ENCODE measurements at regions not wholly inside any gene's neighbourhood (a gene's known extent, or its start where the extent isn't known, plus 50 kb on each side); places are given as distances from the start of the nearest gene placed in this dataset.

DNA sequence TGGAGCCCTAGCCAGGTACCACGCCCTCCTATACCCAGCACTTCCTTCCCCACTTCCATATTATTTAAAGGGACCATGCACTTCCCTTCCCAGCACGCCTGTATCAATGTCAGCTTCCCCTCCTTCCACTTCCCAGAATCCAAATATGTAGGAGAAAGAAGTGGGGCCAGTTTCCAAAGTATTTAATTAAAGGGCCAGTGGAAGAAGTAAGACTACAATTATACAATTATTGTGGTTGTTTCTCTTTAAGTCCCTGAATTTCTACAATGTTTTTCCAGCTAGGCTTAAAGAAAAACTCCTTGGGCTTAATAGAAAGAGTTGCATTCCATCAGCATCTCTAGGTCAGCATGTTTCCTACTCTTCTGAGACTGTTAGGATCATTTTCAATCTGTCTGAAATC lies 515.8 kb downstream of the PREX1 start:
- TF ChIP-seq, protein P1, sequence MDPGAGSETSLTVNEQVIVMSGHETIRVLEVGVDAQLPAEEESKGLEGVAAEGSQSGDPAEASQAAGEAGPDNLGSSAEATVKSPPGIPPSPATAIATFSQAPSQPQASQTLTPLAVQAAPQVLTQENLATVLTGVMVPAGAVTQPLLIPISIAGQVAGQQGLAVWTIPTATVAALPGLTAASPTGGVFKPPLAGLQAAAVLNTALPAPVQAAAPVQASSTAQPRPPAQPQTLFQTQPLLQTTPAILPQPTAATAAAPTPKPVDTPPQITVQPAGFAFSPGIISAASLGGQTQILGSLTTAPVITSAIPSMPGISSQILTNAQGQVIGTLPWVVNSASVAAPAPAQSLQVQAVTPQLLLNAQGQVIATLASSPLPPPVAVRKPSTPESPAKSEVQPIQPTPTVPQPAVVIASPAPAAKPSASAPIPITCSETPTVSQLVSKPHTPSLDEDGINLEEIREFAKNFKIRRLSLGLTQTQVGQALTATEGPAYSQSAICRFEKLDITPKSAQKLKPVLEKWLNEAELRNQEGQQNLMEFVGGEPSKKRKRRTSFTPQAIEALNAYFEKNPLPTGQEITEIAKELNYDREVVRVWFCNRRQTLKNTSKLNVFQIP (CRISPR knock-in tag; IDR thresholded peaks at IDR 0.05; ENCODE audit: borderline replicate concordance, low read depth) = no peak
- TF ChIP-seq ZNF8 (CRISPR knock-in tag; IDR thresholded peaks at IDR 0.05) = no peak
- TF ChIP-seq GLIS3 (CRISPR knock-in tag; IDR thresholded peaks at IDR 0.05) = no peak
- no peak for TF ChIP-seq ARNTL (CRISPR knock-in tag; IDR thresholded peaks at IDR 0.05; ENCODE audit: borderline replicate concordance, low read depth)
- TF ChIP-seq RARB (CRISPR knock-in tag; IDR thresholded peaks at IDR 0.05) = no peak
- no peak for TF ChIP-seq ZNF70 (CRISPR knock-in tag; IDR thresholded peaks at IDR 0.05)
- no peak for TF ChIP-seq TSHZ2 (CRISPR knock-in tag; IDR thresholded peaks at IDR 0.05)
- no peak for ATAC-seq

- TF ChIP-seq PPARA (CRISPR knock-in tag; IDR thresholded peaks at IDR 0.05; ENCODE audit: borderline replicate concordance) (no peak), ZNF8 (CRISPR knock-in tag; IDR thresholded peaks at IDR 0.05) (no peak), ZNF565 (CRISPR knock-in tag; conservative IDR thresholded peaks at IDR 0.05; ENCODE audit: low read depth) (no peak), SNAI2 (CRISPR knock-in tag; IDR thresholded peaks at IDR 0.05) (no peak), TOX (CRISPR knock-in tag; IDR thresholded peaks at IDR 0.05; ENCODE audit: borderline replicate concordance) (no peak), CSDC2 (CRISPR knock-in tag; IDR thresholded peaks at IDR 0.05) (no peak), ZFP30 (CRISPR knock-in tag; IDR thresholded peaks at IDR 0.05) (no peak), ZNF70 (CRISPR knock-in tag; IDR thresholded peaks at IDR 0.05) (no peak), CSRNP3 (CRISPR knock-in tag; IDR thresholded peaks at IDR 0.05) (no peak)
Observed at GRCh38 chr20:48310305-48310704, 517.5 kb downstream of the PREX1 start.

DNA sequence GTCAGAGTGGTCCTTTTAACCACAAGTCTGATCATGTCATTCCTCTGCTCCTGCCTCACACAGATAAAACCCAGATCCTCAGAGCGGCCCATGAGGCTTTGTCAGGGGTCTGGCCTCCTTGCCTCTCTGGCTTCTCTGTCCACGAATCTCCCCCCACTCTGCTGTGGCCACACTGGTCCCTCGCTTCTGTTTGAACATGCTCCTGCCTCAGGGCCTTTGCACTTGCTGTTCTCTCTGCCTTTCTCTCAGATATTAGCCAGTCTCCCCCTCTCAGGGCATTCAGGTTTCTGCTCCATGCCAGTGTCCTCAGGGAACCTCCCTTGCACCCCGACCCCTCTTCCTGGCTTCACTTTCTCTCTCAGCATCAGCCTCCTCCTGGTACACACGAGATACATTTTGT lies 518.5 kb downstream of the PREX1 start:
- TF ChIP-seq SNAI2 (CRISPR knock-in tag; IDR thresholded peaks at IDR 0.05) = no peak
- no peak for TF ChIP-seq RARB (CRISPR knock-in tag; IDR thresholded peaks at IDR 0.05)
- no peak for TF ChIP-seq ZNF565 (CRISPR knock-in tag; conservative IDR thresholded peaks at IDR 0.05; ENCODE audit: low read depth)

More at GRCh38 chr20:48310305-48310704, 517.5 kb downstream of the PREX1 start:
- ATAC-seq = no peak

GRCh38 chr20:48308882-48309281 lies 518.9 kb downstream of the PREX1 start:
- no peak for TF ChIP-seq ARNTL (CRISPR knock-in tag; IDR thresholded peaks at IDR 0.05; ENCODE audit: borderline replicate concordance, low read depth)
- TF ChIP-seq ISL1 (CRISPR knock-in tag; IDR thresholded peaks at IDR 0.05) = no peak
- ATAC-seq = peak; percentile 46

More for the DNA sequence above, 518.5 kb downstream of the PREX1 start:
- no peak for ATAC-seq

DNA sequence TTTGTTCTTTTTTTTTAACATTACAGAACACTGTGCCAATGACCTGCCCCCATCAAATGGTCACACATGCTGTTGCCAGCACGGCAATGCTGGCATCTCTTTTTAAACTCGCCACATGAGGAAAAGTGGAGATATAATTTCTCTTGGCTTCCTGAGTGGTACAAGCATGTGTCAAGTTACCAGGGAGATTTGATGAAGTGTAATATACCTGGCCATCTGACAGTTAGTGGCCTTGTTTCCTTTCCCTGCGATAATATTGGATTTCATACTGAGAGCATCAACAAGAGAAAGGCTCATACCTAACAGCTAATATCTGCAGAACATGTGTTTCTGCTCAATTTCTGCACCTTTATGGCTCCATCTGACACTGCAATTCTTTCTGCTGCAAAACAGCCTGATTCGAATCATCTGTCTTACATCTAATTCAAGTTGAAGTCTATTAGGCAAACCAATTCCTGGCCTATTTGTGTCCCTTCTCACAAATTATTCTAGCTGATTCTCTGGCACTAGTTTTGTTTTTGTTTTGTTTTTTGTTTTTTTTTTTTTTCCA lies 519.5 kb downstream of the PREX1 start:
- TF ChIP-seq GLIS3 (CRISPR knock-in tag; IDR thresholded peaks at IDR 0.05) (no peak), CSRNP3 (CRISPR knock-in tag; IDR thresholded peaks at IDR 0.05) (no peak), TOX (CRISPR knock-in tag; IDR thresholded peaks at IDR 0.05; ENCODE audit: borderline replicate concordance) (no peak), ZNF8 (CRISPR knock-in tag; IDR thresholded peaks at IDR 0.05) (no peak), TCF4 (CRISPR knock-in tag; IDR thresholded peaks at IDR 0.05; ENCODE audit: borderline replicate concordance) (peak; percentile 28; the same call in 1 of the 2 replicates), ISL1 (CRISPR knock-in tag; IDR thresholded peaks at IDR 0.05) (peak; percentile 36; the same call in 1 of the 2 replicates), ZC3H10 (CRISPR knock-in tag; IDR thresholded peaks at IDR 0.05) (no peak), TSHZ2 (CRISPR knock-in tag; IDR thresholded peaks at IDR 0.05) (0 out of 2 replicates have a peak, but pooled peaks have one; percentile 45), OSR1 (CRISPR knock-in tag; IDR thresholded peaks at IDR 0.05) (no peak)
- TF ChIP-seq, protein P1 (CRISPR knock-in tag; IDR thresholded peaks at IDR 0.05; ENCODE audit: borderline replicate concordance, low read depth) = no peak
- ATAC-seq = peak; percentile 87

Measured in SK-N-SH treated with all-trans-retinoic acid at 6 μM for 48 hours (cell line).